ENCODE measurements at regions not wholly inside any gene's neighbourhood (a gene's known extent, or its start where the extent isn't known, plus 50 kb on each side); places are given as distances from the start of the nearest gene placed in this dataset.

DNA sequence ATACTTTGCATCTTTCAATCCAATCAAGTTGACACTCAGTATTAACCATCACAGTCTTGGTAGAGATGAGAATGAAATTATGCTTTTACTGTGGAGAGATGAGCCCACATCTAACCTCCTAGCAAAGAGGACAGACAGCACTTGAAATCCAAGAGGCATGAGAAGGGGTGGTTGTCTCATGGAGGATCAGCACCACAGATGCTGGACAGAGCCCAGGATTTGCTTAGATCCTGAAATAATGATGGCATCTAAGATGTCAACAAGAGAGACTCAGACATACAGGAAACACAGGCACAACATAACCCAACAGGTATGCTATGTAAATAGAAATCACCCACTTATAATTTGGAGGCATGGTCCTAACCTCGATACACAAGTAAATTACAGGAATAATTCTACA, 74.3 kb upstream of the VCX2 start:
- H3K27ac ChIP-seq (ENCODE audit: low read depth, low read length, poor library complexity, severe bottlenecking): no peak overlapping the region
- no peaks in the 10 kb centered on the region for H3K36me3 ChIP-seq (ENCODE audit: insufficient read depth, low read length)
- no TSS peak for BruUV-seq (replicated peaks)
- no peaks in the 10 kb centered on the region for H3K9me3 ChIP-seq (ENCODE audit: low read length)
- no peak for DNase-seq (ENCODE audit: low spot score)
- intact Hi-C loops (cut with micrococcal nuclease; ENCODE audit: unreplicated experiment): no loop called here
- no peak overlapping the region for H3K4me2 ChIP-seq (ENCODE audit: low read length)
- no peak overlapping the region for H2AFZ ChIP-seq (ENCODE audit: low read length)
- CTCF ChIA-PET (ENCODE audit: unreplicated experiment): no interaction called here
- no peaks in the 10 kb centered on the region for H3K79me2 ChIP-seq (ENCODE audit: insufficient read depth, low read depth, low read length)
- no peaks in the 10 kb centered on the region for H4K20me1 ChIP-seq (ENCODE audit: insufficient read depth, low read length)
- H3K4me3 ChIP-seq (ENCODE audit: low read depth, low read length, poor library complexity, severe bottlenecking): no peak overlapping the region
- H3K9me2 ChIP-seq (ENCODE audit: insufficient read depth, low read length): no peaks in the 10 kb centered on the region
- POLR2A ChIA-PET: no interaction called here
- no peaks in the 10 kb centered on the region for H3K4me1 ChIP-seq (ENCODE audit: insufficient read depth, low read length, poor library complexity, severe bottlenecking)
- no peak for TF ChIP-seq EZH2phosphoT487 (IDR thresholded peaks at IDR 0.05; ENCODE audit: borderline replicate concordance, low read depth, low read length)
- TF ChIP-seq, protein P1, sequence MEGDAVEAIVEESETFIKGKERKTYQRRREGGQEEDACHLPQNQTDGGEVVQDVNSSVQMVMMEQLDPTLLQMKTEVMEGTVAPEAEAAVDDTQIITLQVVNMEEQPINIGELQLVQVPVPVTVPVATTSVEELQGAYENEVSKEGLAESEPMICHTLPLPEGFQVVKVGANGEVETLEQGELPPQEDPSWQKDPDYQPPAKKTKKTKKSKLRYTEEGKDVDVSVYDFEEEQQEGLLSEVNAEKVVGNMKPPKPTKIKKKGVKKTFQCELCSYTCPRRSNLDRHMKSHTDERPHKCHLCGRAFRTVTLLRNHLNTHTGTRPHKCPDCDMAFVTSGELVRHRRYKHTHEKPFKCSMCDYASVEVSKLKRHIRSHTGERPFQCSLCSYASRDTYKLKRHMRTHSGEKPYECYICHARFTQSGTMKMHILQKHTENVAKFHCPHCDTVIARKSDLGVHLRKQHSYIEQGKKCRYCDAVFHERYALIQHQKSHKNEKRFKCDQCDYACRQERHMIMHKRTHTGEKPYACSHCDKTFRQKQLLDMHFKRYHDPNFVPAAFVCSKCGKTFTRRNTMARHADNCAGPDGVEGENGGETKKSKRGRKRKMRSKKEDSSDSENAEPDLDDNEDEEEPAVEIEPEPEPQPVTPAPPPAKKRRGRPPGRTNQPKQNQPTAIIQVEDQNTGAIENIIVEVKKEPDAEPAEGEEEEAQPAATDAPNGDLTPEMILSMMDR (conservative IDR thresholded peaks at IDR 0.05; ENCODE audit: low read length): no peak

- no peak overlapping the region for H3K27ac ChIP-seq (ENCODE audit: low read depth, low read length, poor library complexity, severe bottlenecking)
- H3K4me1 ChIP-seq (ENCODE audit: insufficient read depth, low read length, poor library complexity, severe bottlenecking): no peaks in the 10 kb centered on the region
- no peak for TF ChIP-seq EZH2phosphoT487 (IDR thresholded peaks at IDR 0.05; ENCODE audit: borderline replicate concordance, low read depth, low read length)
- TF ChIP-seq, protein P1 (conservative IDR thresholded peaks at IDR 0.05; ENCODE audit: low read length): no peak
- intact Hi-C loops (cut with micrococcal nuclease; ENCODE audit: unreplicated experiment): no loop called here
- H3K9me2 ChIP-seq (ENCODE audit: insufficient read depth, low read length): no peaks in the 10 kb centered on the region
- DNase-seq (ENCODE audit: low spot score): no peak
- no peaks in the 10 kb centered on the region for H3K9me3 ChIP-seq (ENCODE audit: low read length)
- ChIA-PET POLR2A (interaction anchor here (0.6 kb wide), 1 partner anchor 511 kb away, joined by 3 read pairs; no protein-coding TSS in a partner anchor), CTCF (ENCODE audit: unreplicated experiment) (no interaction called here)
- no peak overlapping the region for H3K4me3 ChIP-seq (ENCODE audit: low read depth, low read length, poor library complexity, severe bottlenecking)
- H3K4me2 ChIP-seq (ENCODE audit: low read length): no peak overlapping the region
- no peaks in the 10 kb centered on the region for H3K36me3 ChIP-seq (ENCODE audit: insufficient read depth, low read length)
- H2AFZ ChIP-seq (ENCODE audit: low read length): no peak overlapping the region
- no peaks in the 10 kb centered on the region for H4K20me1 ChIP-seq (ENCODE audit: insufficient read depth, low read length)
- H3K79me2 ChIP-seq (ENCODE audit: insufficient read depth, low read depth, low read length): no peaks in the 10 kb centered on the region
- no TSS peak for BruUV-seq (replicated peaks)
Measured at GRCh38 chrX:8253096-8253495, 82.0 kb upstream of the VCX2 start.

DNA sequence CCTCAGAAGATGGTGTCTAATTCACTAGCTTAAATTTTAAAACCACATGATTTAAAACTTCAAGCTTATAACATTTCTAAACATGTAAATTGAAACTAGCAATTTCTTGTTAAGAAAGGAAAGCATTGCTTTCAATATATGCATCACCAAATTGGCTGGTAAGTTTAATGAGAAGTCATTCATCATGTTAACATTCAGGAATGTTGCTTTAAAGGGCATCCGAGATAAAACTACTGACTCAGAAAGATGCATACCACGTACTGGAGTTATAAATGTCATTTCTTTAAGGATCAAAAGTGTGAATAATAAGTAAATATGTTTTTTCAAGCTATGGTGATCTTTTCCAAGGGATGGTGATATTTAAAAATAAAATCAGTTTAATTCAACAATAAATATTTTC, 83.3 kb upstream of the VCX2 start:
- ChIA-PET POLR2A (no interaction called here), CTCF (ENCODE audit: unreplicated experiment) (no interaction called here)
- DNase-seq (ENCODE audit: low spot score): no peak
- TF ChIP-seq EZH2phosphoT487 (IDR thresholded peaks at IDR 0.05; ENCODE audit: borderline replicate concordance, low read depth, low read length): no peak
- TF ChIP-seq, protein P1 (conservative IDR thresholded peaks at IDR 0.05; ENCODE audit: low read length): no peak
- intact Hi-C loops (cut with micrococcal nuclease; ENCODE audit: unreplicated experiment): no loop called here
- Histone ChIP-seq H3K4me3 (ENCODE audit: low read depth, low read length, poor library complexity, severe bottlenecking) (no peak overlapping the region), H3K36me3 (ENCODE audit: insufficient read depth, low read length) (no peaks in the 10 kb centered on the region), H3K9me3 (ENCODE audit: low read length) (no peaks in the 10 kb centered on the region), H4K20me1 (ENCODE audit: insufficient read depth, low read length) (no peaks in the 10 kb centered on the region), H3K4me1 (ENCODE audit: insufficient read depth, low read length, poor library complexity, severe bottlenecking) (no peaks in the 10 kb centered on the region), H3K4me2 (ENCODE audit: low read length) (no peak overlapping the region), H3K79me2 (ENCODE audit: insufficient read depth, low read depth, low read length) (no peaks in the 10 kb centered on the region), H2AFZ (ENCODE audit: low read length) (no peak overlapping the region), H3K27ac (ENCODE audit: low read depth, low read length, poor library complexity, severe bottlenecking) (no peak overlapping the region), H3K9me2 (ENCODE audit: insufficient read depth, low read length) (no peaks in the 10 kb centered on the region)
- BruUV-seq (replicated peaks): no TSS peak

All from OCI-LY7 (cell line).